Left colon (tissue), 2 donors: ENCODE measurements at regions not wholly inside any gene's neighbourhood (a gene's known extent, or its start where the extent isn't known, plus 50 kb on each side); places are given as distances from the start of the nearest gene placed in this dataset.
A peak's percentile ranks its signal among the peaks of the same experiment; 100 is the strongest.
"Not testable (repeated sequence)": the region's sequence is repeated elsewhere in the genome, so short reads cannot be mapped to it uniquely, and the experiment has no call there.

Experiments used
- ATAC-seq: fragments of 200-7000 bp; cut with Tn5 transposase; one replicate; pipeline ENCODE4 v1.9.1; 2020; ENCODE audit warnings: mild to moderate bottlenecking, moderate library complexity
- DNase-seq, 2 donors: peaks; one replicate each; pipeline ENCODE4 v3.0.0-alpha.2; 2020
- intact Hi-C, 2 donors: fragments of 100-400 bp; cut with DNase I in 1 of 2; cut with micrococcal nuclease in 1 of 2; formaldehyde crosslinking; loops; one replicate each; pipeline versions ENCODE4 v1.11.2 to v1.14.0; 2022; cut with DNase I, micrococcal nuclease
- donor health status: DM: no; HTN: no; CAD: no.
- donor health status: DM: yes; HTN: yes; CAD: no.

DNA sequence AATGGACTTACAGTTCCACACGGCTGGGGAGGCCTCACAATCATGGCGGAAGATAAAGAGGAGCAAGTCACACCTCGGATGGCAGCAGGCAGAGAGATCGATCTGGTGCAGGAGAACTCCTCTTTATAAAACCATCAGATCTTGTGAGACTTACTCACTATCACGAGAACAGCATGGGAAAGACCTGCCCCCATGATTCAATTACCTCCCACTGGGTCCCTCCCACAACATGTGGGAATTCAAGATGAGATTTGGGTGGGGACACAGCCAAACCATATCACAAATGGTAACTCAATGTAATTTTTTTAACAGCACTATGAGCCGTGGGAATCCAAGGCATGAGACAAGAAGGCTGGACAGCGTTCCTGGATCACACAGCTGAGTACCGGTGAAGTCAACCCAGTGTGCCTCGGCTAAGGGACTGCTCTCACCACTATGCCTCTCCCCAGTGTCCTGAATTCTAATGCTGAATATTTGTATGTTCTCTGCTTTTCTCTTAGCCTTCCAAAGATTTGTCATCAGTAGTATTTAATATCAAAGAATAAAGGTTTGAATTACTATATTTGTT, 84.3 kb downstream of the IRS2 start:
- ATAC-seq, intact Hi-C loops, DNase-seq: not testable (repeated sequence)

DNA sequence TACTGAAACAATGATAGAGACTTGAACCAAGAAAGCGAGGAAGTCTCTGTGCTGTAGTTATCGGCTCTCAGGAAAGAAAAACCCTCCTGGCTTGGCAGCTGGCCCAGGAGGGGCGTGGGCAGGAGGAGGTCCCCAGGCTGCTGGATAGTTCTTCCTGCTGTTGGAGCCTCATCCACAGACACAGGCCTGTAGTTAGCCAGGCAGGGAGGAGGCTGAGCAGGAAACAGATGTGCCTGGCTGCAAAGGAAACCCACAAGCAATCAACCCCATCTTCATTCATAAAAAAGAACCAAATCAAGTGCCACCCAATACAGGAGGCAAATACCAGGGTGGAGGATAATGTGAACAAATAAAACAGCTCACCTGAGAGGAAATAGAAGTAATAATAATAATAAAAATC, 86.2 kb downstream of the IRS2 start:
- peak; percentile 92 for DNase-seq
- intact Hi-C loops, result no loop called here
- ATAC-seq, result peak; percentile 97

DNA sequence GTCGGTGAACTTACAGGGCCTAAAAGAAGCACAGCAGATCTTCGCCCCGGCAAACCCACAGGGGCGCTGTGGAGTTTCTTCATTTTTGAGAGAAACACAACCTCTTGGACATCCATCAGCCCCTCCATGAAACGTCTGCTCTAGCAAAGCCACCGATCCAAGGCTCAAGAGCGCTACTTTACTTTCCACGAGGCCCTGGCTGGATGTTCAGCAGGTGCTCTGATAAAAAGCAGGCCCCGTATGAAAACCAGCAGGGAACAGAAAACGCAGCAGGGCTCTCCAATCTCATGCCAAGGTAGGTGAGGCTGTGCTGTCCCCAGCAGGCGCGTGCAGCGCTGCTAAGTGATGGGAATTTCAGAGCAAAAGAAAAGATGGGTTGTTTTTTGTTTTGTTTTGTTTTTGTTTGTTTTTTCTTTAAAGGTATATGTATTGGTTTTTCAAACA, 86.7 kb downstream of the IRS2 start:
- peak; percentile 29 for ATAC-seq
- intact Hi-C loops, result no loop called here

DNA sequence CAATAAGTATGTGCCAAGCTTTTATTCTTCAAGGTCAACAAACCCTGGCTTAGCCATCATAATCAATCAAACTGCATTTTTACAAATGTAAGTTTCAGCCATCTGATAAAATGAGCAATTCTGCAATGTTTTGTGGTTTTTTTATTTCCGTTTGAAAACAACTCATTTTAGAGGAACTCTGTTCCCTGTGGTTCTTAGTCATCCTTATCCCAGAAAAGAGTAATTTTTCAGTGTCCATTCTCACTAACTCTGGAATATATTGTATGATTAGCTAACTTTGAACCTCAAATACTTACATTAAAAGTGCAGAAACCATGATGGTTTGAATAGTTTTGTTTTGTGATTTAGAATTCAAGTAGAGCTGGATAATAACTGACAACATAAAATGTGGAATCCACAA, 87.6 kb downstream of the IRS2 start:
- DNase-seq (no peak), ATAC-seq (no peak)
- intact Hi-C loops, result no loop called here

More for the DNA sequence above, 86.7 kb downstream of the IRS2 start:
- no peak for DNase-seq

DNA sequence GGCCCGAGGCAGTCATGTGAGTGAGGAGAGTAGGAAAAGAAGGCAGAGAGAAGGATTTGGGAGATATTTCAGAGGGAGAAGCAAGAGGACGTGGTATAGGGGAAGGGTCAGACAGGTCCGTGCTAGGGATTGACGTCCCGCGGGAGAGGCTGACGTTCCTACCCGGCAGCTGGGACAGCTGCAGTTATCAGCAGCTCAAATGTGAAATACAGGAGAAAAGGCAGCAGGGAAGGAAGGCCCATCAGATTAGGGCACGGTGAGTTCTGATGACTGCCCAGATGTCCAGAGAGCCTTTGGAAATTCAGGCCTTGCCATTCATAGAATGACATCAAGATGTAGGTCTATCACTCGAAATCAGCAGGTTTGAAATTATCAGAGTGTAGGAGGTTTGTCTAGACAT, 88.4 kb downstream of the IRS2 start:
- DNase-seq (no peak), ATAC-seq (no peak)
- intact Hi-C loops, result no loop called here

DNA sequence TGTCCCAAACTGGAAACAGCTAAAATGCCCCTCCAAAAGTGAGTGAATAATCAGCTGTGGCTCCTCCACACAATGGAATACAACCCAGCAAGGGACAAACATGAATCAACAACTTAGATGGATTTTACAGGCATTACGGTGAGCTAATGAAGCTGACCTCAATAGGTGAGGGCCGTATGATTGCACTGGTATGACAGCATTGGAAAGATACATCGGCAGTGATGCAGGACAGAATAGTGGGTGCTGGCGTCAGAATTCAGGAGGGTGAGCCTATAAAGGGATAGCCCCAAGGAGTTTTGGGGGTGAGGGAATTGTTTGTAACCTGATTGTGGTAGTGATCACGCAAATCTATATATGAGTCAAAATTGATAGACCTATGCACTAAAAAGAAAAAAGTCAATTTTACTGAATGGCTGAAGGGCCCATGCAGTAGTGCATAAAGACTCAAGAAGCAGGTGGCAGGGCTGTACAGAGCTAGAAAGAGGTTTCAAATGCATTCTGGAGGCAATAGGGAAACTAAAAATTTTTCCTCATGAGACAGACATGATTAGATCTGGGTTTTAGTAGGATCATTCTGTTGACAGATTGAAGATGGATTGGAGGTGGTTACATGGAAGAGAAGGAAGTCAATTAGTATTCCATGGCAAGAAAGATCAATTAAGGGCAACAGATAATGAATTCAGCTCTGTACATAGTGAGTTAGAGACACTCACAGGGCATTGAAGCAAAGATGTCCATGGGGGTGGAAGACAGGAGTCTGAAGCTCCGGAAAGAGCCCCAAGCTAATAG, 90.8 kb downstream of the IRS2 start:
- ATAC-seq, result no peak
- no peak for DNase-seq
- intact Hi-C loops, result no loop called here

DNA sequence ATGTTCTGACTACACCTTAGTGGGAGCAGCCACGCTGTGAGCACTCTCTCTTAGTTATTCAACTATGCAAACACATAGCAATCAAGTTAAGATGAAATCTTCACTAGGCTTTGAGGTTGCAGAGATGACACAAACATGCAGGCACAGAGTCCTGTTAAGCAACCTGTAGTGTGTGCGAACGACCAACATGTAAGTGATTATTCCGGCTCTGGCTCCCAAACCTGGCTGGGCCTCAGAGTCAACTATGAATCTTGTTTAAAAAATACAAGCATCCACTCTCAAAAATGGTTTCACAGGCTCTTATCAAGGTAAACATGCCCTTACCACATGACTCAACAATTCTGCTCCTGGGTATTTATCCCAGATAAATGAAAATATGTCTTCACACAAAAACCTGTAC, 91.4 kb downstream of the IRS2 start:
- intact Hi-C loops, result no loop called here
- ATAC-seq, result no peak
- no peak for DNase-seq

DNA sequence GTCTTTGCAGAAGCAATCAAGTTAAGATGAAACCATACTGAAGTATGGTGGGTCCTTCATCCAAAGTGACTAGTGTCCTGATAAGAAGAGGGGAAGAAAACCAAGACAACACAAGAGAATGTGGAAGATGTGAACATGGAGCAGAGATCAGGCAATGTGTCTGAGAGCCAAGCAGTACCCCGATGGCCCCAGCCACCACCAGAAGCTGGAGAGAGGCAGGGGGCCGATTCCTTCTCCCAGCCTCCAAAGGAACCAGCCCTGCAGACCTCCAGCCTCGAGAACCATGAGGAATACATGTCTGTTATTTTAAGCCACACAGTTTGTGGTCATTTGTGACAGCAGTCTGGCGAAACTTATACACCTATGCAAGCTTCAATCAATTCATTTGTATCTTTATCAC, 93.2 kb downstream of the IRS2 start:
- intact Hi-C loops, result no loop called here
- DNase-seq (no peak), ATAC-seq (no peak)

DNA sequence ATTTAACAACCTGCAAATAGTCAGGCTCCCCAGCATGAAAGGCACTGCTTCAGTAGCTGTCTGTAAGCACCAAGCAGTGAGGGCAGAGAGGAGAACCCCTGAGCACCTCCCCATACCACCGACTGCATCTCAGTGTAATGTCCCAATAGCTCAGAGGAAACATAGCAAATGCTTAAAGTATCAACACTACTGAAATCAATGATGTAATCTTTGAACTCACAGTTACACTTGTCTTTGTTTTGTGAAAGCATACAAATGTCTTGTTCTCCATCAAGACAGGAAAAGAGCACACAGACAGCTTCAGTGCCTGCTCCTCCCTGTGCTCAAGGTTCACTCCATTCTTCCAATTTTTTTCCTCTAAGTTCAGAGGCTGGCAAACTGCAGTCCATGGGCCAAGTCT, 94.7 kb downstream of the IRS2 start:
- ATAC-seq (no peak), DNase-seq (no peak)
- intact Hi-C loops, result no loop called here

DNA sequence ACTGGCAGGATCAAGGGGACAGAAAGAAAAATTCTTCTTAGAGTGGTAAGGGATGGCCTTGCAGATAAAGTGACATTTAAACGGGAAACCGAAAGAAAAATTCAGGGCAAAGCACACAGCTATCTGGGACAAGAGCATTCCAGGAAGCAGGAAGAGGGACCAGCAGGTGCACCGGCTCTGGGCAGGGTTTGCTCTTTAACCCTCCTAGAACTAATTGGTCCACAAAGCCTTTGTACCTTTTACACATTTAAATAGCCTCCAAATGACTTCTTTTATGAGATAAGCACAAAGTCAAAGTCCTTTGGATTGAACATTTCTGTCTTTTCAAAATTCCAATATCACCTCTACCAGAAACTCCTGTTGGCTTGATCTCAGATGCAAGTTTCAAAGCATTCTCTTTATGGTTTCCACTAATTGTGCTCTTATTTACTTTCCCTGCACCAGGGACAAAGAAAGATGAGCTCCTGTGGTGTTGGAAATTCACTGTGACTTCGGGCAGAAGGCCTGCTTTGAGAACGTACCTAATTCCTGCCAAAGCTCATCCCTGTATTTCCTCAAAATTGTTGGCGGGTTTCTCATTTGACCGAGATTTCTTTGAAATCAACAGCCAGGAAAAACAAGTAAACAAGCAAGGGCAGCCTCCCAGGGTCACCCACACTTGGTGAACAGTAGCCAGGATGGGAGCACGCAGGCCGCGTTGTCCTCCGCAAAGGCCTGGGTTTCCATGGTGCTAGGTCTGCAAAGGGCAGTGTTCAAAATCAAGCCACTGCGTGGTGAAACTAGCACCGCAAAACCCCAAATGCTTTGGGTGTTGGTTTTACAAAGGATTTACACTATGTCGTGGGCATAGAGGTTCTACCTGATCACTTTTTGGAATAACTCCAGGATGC, 98.6 kb downstream of the IRS2 start:
- ATAC-seq (peak; percentile 84), DNase-seq (peak; percentile 64 to 84)
- intact Hi-C loops, result no loop called here

DNA sequence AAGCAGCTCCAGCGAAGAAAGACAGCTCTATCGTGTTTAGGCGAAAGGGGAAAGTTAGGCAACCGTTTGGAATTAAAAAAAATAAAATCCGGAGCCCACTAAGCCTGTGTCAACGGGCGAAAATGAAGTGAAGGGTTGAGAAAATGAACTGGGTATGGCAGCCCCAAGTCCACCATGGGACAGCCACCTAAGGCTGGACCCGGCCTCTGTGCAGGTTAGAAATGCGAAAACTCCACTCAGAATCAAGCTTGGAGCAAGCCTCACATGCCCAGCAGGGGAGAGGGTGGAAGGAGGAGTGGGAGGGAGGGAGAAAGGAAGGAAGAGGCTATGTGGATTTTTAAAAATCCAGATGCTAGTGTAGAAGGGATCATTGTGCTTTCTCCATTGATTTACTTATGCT, 101.2 kb downstream of the IRS2 start:
- DNase-seq, result no peak
- intact Hi-C loops, result no loop called here
- peak; percentile 12 for ATAC-seq

DNA sequence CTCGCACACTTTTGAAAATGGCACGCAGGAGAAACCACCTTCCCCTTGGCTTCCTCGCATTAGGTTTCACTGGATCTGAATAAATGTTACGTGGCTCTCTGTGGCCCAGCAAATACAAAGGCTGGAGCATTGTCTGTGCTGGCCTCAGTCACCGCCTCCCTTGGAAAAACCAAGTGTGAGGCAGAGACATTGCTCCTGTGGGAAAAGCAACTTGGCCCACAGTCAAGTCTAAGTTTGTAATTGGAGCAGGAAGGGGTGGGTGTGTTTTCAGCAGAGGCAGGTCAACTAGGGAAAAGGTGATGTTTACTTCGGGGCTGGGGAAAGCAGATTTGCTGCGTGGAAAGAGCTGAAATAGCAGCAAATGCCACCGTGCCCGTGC, 101.6 kb downstream of the IRS2 start:
- ATAC-seq (peak; percentile 80), DNase-seq (peak; percentile 60 to 80)
- intact Hi-C loops, result no loop called here

DNA sequence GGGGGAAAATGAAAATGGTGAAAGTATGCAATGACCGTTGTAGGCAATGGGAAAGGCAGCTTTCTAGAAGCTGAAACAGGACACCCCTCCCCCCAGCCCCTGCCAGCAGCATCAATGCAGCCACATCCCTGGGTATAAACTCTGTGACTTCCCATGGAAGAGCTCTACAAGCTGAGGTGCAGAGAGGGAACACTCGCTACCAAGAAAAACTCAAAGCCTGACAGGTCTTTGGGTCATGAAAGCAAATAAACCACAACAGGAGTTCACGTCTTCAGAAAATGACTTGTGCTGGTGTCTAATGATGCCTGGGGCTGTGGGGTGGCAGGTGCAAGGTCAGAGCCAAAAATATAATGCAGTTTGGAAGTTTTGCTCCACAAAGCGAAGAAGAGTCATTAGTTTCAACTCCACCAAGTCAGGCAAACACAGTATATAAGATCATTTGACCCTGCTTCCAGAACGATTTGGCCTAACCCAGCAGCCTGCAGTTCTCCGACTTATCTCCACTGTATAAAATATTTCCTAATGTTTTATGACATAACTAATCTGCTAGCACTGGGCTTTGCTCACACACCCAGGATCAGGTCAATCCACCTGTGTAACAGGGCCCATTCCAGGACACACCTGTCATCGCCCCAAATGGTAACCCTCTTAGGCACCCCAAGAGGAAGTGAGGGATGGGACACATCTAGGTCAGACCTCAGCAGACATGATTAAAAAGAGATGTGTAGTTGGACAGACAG, 102.1 kb downstream of the IRS2 start:
- intact Hi-C loops, result no loop called here
- DNase-seq (peak in 1 of 2 donors; percentile 36), ATAC-seq (peak; percentile 70)

DNA sequence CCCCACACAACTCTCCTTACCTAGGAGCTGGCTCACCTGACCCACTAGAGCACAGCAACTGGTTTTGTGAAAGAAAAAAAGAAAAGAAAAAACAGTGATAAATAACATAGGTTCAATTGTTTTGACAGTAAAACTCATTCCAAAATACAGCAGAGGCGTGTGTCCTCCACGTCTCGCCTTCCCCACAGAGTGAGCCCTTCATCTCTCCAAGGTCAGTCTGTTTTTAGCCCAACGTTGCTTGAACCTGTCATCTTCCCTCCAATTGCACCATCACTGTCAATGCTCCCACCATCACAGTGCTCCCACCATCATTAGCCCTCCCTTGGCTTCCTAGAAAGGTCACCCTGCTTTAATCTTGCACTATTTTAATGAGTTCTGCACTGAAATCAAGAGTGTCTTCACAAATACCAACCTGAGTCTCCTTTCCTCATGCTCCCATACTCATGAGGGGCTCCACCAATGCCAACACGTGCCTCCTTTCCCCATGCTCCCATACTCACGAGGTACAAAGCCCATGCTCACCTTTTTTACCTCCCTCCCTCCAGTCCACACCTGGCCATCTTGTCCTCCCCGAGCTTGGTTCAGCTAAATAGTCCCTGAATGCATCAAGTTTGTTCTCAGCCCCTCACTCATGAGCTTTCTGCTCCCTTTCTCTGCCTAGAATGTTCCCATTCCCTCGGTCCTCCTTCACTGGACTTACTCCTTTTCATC, 103.7 kb downstream of the IRS2 start:
- intact Hi-C loops, result no loop called here
- DNase-seq (no peak), ATAC-seq (no peak)

DNA sequence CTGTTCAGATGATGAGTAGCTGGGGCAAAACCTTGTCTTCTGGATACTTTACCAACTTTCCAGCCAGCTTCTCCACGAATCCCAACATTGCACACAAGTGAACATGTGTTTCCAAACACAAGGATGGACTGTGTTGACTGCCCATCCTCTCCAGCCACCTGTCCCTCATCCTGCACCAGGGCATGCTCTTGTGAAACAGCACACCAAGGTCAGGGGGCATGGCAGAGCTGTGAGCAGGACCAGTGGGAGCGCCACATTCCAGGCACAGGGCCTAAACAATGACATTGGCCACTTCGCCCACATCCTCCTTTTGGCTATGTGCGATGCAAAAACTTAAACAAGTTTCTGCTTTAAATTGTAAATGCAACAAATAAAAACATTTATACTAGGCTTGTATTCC, 105.5 kb downstream of the IRS2 start:
- ATAC-seq (no peak), DNase-seq (no peak)
- intact Hi-C loops, result no loop called here

DNA sequence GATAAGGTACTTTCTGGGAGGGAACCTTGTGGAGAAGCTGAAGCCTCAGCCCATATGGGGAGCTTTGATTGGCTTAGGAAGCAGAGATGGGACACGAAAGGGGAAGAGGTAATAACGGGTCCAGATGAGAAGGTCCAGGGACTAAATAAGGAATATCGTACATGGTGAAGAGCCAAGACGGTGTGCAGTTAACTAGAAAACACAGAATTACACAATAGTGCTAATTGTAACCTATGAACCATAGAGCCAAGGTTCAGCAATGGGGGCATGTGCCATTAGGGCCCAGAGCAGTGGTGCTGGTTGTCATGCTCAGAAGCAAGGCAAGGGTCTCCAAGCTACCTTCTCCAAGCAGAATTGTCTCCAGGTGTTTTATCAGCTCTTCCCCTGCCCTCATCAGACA, 106.1 kb downstream of the IRS2 start:
- no peak for ATAC-seq
- intact Hi-C loops, result no loop called here
- DNase-seq, result no peak

DNA sequence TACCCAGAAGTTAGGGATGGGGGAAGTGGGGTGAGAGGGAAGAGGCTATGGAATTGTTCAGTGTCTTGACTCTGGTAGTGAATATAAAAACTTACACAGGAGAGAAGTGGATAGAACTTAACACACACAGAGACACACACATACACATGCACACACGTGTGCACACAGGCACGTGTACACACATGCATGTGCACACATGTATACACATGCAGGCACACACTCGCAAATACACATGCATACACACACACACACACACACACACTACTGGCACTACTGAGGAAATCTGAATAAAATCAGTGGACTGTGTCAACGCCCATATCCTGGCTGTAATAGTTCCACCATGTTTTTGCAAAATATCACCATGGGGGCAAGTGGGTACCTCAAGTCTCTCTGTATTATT, 107.9 kb downstream of the IRS2 start:
- intact Hi-C loops, result no loop called here
- no peak for DNase-seq
- no peak for ATAC-seq

DNA sequence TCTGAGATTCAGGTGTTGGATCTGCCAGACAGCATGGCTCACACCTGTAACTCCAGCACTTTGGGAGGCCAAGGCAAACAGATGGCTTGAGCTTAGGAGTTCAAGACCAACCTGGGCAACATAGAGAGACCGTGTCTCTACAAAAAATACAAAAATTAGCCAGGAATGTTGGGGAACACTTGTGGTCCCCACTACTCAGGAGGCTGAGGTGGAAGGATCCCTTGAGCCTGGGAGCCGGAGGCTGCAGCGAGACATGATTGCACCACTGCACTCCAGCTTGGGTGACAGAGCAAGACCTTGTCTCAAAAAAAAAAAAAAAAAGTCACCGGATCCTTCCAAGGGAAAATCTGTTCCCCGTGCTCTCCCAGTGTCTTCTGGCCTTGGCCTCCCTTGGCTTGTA, 109.2 kb downstream of the IRS2 start:
- intact Hi-C loops, result no loop called here

DNA sequence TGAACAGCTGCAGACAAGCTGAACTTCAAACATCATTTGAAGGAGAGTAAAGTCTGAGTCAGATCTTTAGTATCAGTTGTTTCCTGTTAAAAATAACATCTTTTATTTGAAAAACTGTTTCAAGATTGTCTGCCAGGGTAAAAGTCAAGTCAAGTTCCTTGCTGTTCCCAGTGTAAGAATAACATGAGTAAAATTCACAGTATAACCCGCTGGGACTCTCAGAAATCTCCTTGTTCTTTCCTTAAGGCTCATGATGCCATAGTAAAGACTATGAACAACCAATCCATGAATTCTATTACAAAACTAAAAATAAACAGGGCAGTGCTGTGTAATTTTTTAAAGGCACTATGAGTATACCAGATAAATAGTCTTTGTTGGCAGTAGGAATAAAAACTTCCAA, 112.9 kb downstream of the IRS2 start:
- ATAC-seq, result no peak
- intact Hi-C loops, result no loop called here
- DNase-seq, result no peak

More for the DNA sequence above, 109.2 kb downstream of the IRS2 start:
- DNase-seq (no peak), ATAC-seq (no peak)
